T47D (cell line): ENCODE measurements at regions not wholly inside any gene's neighbourhood (a gene's known extent, or its start where the extent isn't known, plus 50 kb on each side); places are given as distances from the start of the nearest gene placed in this dataset.
"Not testable (repeated sequence)": the region's sequence is repeated elsewhere in the genome, so short reads cannot be mapped to it uniquely, and the experiment has no call there.

Source experiments
- DNase-seq, 2 experiments: peaks; one replicate each; pipeline versions ENCODE4 v3.0.0 to v3.0.0-alpha.2; 2011 to 2012; ENCODE audit warnings: low read depth in 1 of 2, low spot score in 1 of 2
- JUND ChIP-seq: IDR thresholded peaks from 2 replicates; pipeline ENCODE4 v1.6.1; 2012; ENCODE audit warnings: low read depth
- in situ Hi-C: cut with HindIII; loops from 2 replicates; pipeline ENCODE4 v1.10.0; 2016; ENCODE audit warnings: low sequenced_read_pairs, low pct_unique_long_range_greater_than_20kb

DNA sequence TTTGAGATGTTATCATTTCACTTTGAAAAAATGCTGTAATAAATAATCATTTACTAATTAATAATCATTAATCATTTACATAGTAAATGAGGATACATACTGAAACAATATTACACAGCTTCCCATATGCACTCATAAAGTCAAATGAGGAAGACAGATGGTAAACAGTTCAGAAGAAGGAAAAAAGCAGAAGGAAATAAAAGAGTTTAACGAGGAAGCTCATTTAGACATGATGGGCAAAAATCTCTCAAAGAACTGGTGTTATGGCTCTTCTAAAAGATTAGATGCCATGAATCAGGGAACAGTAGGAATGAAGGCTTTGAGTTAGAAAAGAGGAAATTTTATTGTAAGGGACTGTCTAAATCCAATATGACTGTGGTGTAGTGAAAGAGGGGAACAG lies 347.6 kb downstream of the PTPRC start:
- no peak for TF ChIP-seq JUND
- no peak for DNase-seq
- in situ Hi-C loops = no loop called here

DNA sequence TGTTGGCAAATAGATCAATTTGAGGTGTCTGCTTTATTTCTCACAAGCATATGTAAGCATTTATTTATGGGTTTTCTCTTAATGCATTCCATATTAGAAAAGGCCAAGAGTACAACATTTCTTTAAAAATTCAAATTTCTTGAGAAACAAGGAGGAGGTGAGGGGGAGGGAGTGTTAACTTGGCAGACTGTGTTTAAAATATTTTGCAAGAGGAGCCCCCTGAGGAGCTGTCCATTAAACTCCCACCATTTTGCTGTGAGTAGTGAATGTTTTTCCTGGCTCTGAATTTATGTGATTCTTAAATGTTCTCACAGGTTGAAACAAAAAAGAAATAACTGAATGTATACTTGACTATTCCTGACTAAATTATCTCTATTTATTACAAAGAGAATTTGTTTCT lies 363.8 kb downstream of the PTPRC start:
- no peak for DNase-seq
- in situ Hi-C loops = no loop called here
- TF ChIP-seq JUND = no peak

DNA sequence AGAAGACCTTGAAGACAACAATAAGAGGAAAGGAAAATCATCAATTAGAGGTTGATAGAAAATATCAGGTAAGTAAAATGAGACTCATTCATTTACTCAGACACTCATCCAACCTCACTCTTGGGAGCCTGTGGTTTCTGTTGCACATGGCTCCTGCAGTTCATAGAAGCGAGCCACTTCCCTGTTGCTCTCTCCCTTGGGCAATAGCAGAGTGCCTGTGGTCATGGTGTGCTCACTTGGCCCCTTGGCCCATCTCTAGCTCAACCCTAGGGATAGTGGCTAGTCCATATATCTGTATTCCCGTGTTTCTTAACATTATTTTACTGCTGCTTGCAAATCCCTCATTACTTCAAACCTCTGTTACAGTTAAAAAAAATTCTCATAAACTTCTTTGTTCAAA lies 368.6 kb downstream of the PTPRC start:
- no peak for DNase-seq
- in situ Hi-C loops = no loop called here
- TF ChIP-seq JUND = no peak

DNA sequence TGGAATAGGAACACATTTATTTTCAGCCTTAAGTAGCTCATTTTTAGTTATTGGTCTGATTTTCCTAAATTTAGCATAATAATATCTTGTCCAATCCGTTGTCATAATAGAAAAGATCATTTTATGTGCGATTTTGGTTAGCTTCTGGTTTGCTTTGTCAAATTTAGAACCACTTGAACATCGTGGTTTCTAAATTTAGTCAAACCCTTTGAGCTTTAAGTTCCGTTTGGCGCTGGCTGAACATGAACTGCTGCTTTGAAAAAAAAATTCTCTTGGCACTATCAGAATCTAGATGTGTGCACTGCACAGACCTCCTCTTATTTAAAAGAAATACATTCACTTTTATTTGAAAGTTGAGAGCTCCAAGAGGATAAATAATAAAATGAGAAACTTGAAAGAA lies 370.6 kb downstream of the PTPRC start:
- no peak for TF ChIP-seq JUND

DNA sequence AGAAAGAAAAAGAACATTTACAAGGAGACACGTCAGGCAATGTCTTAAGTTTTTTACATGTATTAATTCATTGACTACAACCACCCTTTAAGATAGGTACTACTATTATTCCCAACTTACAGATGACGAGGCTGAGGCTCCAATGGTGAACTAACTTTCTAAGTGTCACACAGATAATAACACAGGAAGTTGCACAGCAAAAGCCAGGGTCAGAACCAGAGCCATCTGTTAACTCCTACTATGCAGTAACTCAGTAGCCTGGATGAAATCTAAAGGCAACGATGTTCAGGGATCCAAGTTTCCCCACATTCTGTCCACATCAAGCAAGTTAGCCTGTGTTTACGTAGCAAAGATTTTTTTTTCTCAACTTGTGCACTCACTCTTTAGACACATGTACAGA lies 371.7 kb downstream of the PTPRC start:
- in situ Hi-C loops = no loop called here
- no peak for DNase-seq
- TF ChIP-seq JUND = no peak

More for the DNA sequence above, 370.6 kb downstream of the PTPRC start:
- in situ Hi-C loops = no loop called here
- no peak for DNase-seq

DNA sequence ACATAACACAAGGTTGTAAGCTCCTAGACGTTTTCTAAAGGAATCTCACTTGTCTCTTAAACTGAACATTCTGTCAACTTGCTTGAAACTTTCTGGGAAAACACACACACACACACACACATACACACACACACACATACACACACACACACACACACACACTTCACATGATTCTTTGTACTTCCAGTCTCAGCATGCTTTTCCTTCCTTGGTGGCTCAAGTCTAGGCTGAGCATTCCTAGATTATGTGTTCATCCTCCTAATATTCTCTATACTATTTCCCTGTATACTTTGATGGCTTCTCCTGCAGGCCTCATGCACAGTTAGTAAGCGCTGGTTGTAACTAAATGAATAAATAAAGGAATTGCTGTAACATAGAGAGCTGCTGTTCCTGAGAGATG lies 372.1 kb downstream of the PTPRC start:
- no peak for TF ChIP-seq JUND
- in situ Hi-C loops = no loop called here
- peak in 1 of 2 experiments; percentile 15 for DNase-seq

DNA sequence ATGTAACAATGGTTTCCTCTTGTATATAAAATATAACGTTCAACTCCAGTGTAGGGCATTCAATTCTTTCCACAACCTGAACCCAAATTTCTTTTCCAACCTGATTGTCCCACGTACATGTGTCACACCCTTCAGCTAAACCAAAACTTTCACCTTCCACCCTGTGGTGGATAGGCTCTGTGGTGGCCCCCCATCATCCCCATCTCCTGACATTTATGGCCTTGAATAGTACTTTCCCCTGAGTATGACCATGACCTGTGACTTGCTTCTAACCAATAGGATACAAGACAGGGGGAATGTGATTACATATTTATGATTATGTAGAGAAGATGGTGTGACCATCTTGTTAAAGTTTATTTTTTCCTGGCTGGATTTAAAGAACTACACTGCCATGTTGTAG lies 377.0 kb downstream of the PTPRC start:
- in situ Hi-C loops = no loop called here
- TF ChIP-seq JUND = no peak
- DNase-seq = no peak

DNA sequence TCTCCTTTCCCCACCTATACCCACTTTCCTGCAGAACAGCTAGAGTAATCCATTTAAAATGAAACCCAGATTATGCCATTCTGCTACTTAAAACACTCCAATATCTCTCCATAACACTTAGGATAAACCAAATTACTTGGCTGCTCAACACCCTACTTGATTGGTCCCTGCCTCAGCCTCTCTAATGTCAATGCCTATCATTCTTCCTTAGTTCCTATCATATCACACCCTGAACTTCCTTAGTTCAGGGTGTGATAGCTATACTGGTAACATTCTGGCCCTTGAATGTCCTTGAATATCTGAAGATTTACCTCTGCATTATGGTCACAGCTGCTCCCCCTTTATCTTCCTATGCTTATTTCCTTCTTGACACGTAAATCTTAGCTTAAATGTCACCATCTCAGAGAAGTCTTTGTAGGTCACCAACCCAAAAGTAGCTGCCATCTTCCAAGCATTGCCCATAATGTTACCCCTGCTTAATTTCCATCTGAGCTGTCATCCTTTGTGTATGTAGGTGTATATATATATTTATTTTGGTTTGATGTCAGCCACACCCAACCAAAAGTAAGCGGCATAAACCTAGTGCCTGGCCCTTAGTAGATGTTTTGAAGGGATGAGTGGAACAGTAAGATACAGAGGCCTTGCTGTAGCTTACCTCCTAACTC lies 379.8 kb downstream of the PTPRC start:
- TF ChIP-seq JUND = no peak
- in situ Hi-C loops = no loop called here
- DNase-seq = no peak

DNA sequence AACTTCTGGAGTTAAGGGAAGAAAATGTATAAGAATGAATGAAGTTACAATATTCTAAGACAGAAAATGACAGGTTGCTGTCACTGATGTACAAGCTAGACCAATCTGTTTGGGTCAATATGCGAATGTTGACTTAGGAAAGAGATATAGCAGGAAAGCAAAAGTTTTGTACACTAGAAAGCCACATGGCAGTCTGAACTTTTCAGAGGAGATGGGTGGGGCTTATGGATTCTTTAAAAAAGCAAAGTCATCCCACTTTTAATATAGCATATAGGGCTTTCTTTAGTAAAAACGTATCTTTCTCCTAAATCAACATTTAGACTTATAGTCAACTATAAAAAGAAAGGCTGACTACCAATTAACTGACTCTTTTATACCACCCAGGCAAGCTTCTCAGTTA lies 381.2 kb downstream of the PTPRC start:
- DNase-seq = no peak
- in situ Hi-C loops = no loop called here
- TF ChIP-seq JUND = no peak

DNA sequence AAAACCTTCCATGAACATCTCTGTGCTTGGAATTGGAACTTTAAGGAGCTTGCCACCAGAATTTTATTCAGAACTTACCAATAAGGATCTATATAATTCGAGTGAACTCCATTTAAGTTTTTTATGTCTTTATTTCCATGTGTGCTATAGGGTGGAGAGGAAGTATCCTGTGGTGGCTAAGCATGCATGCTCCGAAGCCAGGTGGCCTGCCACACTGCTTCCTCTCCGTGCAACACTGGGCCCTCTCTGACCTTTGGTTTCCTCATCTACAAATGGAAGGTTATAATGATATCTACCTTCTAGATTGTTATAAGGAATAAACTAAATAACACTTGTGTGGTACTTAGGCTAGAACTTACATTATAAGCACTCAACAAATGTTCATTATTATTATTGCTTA lies 382.1 kb downstream of the PTPRC start:
- in situ Hi-C loops = no loop called here
- TF ChIP-seq JUND = no peak
- no peak for DNase-seq

DNA sequence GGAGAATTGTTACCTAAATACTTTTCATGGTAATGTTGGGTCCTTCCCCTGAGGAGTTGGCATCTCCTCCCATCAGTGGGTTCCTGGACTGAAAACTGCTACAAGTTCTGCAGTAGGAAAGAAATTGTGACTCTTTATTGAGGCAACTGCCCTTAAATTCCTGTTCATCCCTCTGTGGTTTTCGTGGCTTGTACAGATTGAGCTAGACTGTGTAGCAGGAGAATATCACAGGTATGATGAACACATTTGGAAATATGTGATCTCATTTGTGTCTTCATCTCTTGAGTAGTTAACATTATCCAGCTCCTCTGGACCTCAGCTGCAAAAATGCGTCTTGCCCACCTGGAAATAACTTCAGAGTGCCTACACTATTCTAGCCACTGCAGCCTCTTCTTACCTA lies 390.6 kb downstream of the PTPRC start:
- no peak for TF ChIP-seq JUND
- no peak for DNase-seq
- in situ Hi-C loops = no loop called here

DNA sequence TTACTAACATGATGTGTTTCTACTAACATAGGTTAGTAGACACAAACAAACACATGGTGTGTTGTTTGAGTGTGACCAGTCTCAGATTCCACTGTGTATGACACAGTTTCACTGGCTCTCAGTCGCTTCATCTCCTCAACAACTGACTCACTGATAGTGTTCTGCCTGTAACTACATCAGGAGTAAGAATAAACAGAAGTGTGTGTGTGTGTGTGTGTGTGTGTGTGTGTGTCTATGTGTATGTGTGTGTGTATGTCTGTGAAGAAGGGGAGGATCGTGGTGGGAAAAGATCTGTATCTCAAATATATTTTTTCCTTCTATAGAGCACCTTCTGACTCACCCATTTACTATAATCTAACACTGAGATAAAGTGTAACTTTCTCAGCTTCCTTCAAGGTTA lies 391.0 kb downstream of the PTPRC start:
- no peak for DNase-seq
- TF ChIP-seq JUND = no peak

DNA sequence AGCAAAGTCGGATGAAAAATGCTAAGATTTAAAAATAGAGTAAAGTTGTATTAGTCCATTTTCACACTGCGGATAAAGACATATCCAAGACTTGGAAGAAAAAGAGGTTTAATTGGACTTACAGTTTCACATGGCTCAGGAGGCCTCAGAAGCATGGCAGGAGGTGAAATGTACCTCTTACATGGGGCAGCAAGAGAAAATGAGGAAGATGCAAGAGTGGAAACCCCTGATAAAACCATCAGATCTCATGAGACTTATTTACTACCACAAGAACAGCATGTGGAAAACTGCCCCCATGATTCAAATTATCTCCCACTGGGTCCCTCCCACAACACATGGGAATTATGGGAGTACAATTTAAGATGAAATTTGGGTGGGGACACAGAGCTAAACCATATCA lies 391.7 kb downstream of the PTPRC start:
- DNase-seq, in situ Hi-C loops: not testable (repeated sequence)

More for the DNA sequence above, 391.0 kb downstream of the PTPRC start:
- in situ Hi-C loops = no loop called here

DNA sequence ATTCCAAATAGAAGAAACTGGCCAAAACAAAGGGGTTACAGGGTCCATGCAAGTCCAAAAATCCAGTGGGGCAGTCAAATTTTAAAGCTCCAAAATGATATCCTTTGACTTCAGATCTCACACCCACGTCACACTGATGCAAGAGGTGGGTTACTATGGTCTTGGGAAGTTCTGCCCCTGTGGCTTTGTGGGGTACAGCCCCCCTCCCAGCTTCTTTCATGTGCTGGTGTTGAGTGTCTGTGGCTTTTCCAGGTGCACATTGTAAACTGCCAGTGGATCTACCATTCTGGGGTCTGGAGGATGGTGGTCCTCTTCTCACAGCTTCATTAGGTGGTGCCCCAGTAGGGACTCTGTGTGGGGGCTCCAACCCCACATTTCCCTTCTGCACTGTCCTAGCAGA lies 392.3 kb downstream of the PTPRC start:
- in situ Hi-C loops, DNase-seq: not testable (repeated sequence)

DNA sequence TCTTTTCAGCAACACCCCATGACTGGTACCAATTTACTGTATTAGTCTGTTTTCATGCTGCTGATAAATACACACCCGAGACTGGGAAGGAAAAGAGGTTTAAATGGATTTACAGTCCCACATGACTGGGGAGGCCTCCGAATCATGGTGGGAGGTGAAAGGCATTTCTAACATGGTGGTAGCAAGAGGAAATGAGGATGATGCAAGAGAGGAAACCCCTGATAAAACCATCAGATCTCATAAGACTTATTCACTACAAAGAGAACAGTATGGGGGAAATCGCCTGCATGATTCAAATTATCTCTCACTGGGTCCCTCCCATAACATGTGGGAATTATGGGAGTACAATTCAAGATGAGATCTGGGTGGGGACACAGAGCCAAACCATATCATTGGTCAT lies 393.6 kb downstream of the PTPRC start:
- DNase-seq, in situ Hi-C loops: not testable (repeated sequence)
